IMR-90 (cell line): ENCODE measurements at regions not wholly inside any gene's neighbourhood (a gene's known extent, or its start where the extent isn't known, plus 50 kb on each side); places are given as distances from the start of the nearest gene placed in this dataset.

Source experiments
- ATAC-seq: fragments of 200-7000 bp; cut with Tn5 transposase; 2 replicates; pipeline ENCODE4 v1.9.1; 2020; ENCODE audit warnings: low read depth, mild to moderate bottlenecking, moderate library complexity
- BruUV-seq: library from RNA; stranded (reverse); fragments of 400-500 nt; replicated peaks from 2 replicates; lab custom pipeline; 2021; lab: Mats Ljungman, UMichigan
- CTCF ChIA-PET: fragments of 300-600 bp; formaldehyde crosslinking; extraction: SDS; loops from one replicate; lab custom pipeline; 2021; ENCODE audit warnings: antibody characterized with exemption; lab: Yijun Ruan, JAX
- POLR2A ChIA-PET: fragments of 300-600 bp; sonication (Branson Sonifier 250); formaldehyde crosslinking; loops from one replicate; lab custom pipeline; 2022; ENCODE audit warnings: antibody characterized with exemption; ENCODE audit not compliant: unreplicated experiment; lab: Charles Lee
- DNase-seq: peaks from one replicate; pipeline ENCODE4 v3.0.0; 2013
- H2AFZ ChIP-seq: replicated peaks from 2 replicates; pipeline ENCODE3; 2013; ENCODE audit warnings: low read length, mild to moderate bottlenecking; ENCODE audit not compliant: poor library complexity
- H2AK5ac ChIP-seq: 2 replicates; pipeline ENCODE4 v1.6.1; 2013; ENCODE audit warnings: low read depth, low read length, inconsistent platforms
- H2AK9ac ChIP-seq: replicated peaks from 2 replicates; pipeline ENCODE3; 2013; ENCODE audit warnings: mild to moderate bottlenecking, low read depth, low read length, moderate library complexity; ENCODE audit not compliant: poor library complexity
- H2BK120ac ChIP-seq: 2 replicates; pipeline ENCODE4 v1.6.1; 2013; ENCODE audit warnings: low read depth, low read length, inconsistent platforms
- H2BK15ac ChIP-seq: 3 replicates; pipeline ENCODE4 v1.6.1; 2013; ENCODE audit warnings: low read depth, low read length, inconsistent platforms
- H2BK20ac ChIP-seq: 2 replicates; pipeline ENCODE4 v1.6.1; 2013; ENCODE audit warnings: low read depth, mild to moderate bottlenecking, inconsistent platforms, low read length, moderate library complexity
- H2BK5ac ChIP-seq: 2 replicates; pipeline ENCODE4 v1.6.1; 2013; ENCODE audit warnings: mild to moderate bottlenecking, low read depth, low read length, inconsistent platforms; ENCODE audit not compliant: poor library complexity, severe bottlenecking
- H3K14ac ChIP-seq: replicated peaks from 2 replicates; pipeline ENCODE4 v1.6.1; 2013; ENCODE audit warnings: low read depth, low read length, inconsistent platforms
- H3K18ac ChIP-seq: 2 replicates; pipeline ENCODE4 v1.6.1; 2013; ENCODE audit warnings: low read depth, low read length, control low read depth
- H3K23ac ChIP-seq: 2 replicates; pipeline ENCODE4 v1.6.1; 2013; ENCODE audit warnings: low read depth, low read length, inconsistent platforms
- H3K27ac ChIP-seq: 2 replicates; pipeline ENCODE4 v1.5.1; 2013; ENCODE audit warnings: mild to moderate bottlenecking, control low read depth, low read length; ENCODE audit not compliant: insufficient read depth
- H3K27me3 ChIP-seq: 2 replicates; pipeline ENCODE4 v1.6.1; 2013; ENCODE audit warnings: low read length; ENCODE audit not compliant: control insufficient read depth, insufficient read depth
- H3K36me3 ChIP-seq: 2 replicates; pipeline ENCODE4 v1.6.1; 2013; ENCODE audit warnings: low read length, mixed read lengths; ENCODE audit not compliant: control insufficient read depth, insufficient read depth
- H3K4ac ChIP-seq: 2 replicates; pipeline ENCODE4 v1.6.1; 2013; ENCODE audit warnings: low read depth, low read length, inconsistent platforms
- H3K4me1 ChIP-seq: 2 replicates; pipeline ENCODE4 v1.6.1; 2013; ENCODE audit warnings: low read length, mixed read lengths; ENCODE audit not compliant: control insufficient read depth, insufficient read depth
- H3K4me2 ChIP-seq: 2 replicates; pipeline ENCODE4 v1.6.1; 2013; ENCODE audit warnings: low read depth, mild to moderate bottlenecking, control low read depth, low read length, moderate library complexity
- H3K4me3 ChIP-seq: 2 replicates; pipeline ENCODE4 v1.5.1; 2013; ENCODE audit warnings: low read depth, mild to moderate bottlenecking, control low read depth, low read length, moderate library complexity; ENCODE audit not compliant: insufficient read depth
- H3K56ac ChIP-seq: 2 replicates; pipeline ENCODE4 v1.6.1; 2013; ENCODE audit warnings: low read length, inconsistent platforms; ENCODE audit not compliant: insufficient read depth; ENCODE audit errors: extremely low read depth
- H3K79me1 ChIP-seq, 2 experiments: 2 replicates each; pipeline ENCODE4 v1.6.1; 2013; ENCODE audit warnings: low read length in 2 of 2, inconsistent platforms in 1 of 2, low read depth in 1 of 2
- H3K9ac ChIP-seq: 2 replicates; pipeline ENCODE4 v1.6.1; 2013; ENCODE audit warnings: low read depth, low read length, control low read depth
- H3K9me1 ChIP-seq: 2 replicates; pipeline ENCODE4 v1.6.1; 2013; ENCODE audit warnings: low read length, inconsistent platforms; ENCODE audit not compliant: insufficient read depth
- H3K9me3 ChIP-seq: 2 replicates; pipeline ENCODE4 v1.6.1; 2013; ENCODE audit warnings: low read length; ENCODE audit not compliant: control insufficient read depth, insufficient read depth
- H4K20me1 ChIP-seq: 2 replicates; pipeline ENCODE4 v1.6.1; 2013; ENCODE audit warnings: low read length, inconsistent platforms; ENCODE audit not compliant: insufficient read depth
- H4K5ac ChIP-seq: 2 replicates; pipeline ENCODE4 v1.6.1; 2013; ENCODE audit warnings: mild to moderate bottlenecking, low read depth, low read length, control low read depth
- H4K8ac ChIP-seq, 2 experiments: 2 replicates each; pipeline ENCODE4 v1.6.1; 2013; ENCODE audit warnings: low read depth in 2 of 2, low read length in 2 of 2, control low read depth in 1 of 2, inconsistent platforms in 1 of 2
- H4K91ac ChIP-seq: 2 replicates; pipeline ENCODE4 v1.6.1; 2013; ENCODE audit warnings: low read depth, low read length, inconsistent platforms; ENCODE audit not compliant: insufficient read depth
- BHLHE40 ChIP-seq: fragments of 150-350 bp; IDR thresholded peaks from 2 replicates; pipeline ENCODE4 v1.6.1; 2016; ENCODE audit warnings: mild to moderate bottlenecking, low read depth, low read length
- CEBPB ChIP-seq: IDR thresholded peaks from 2 replicates; pipeline ENCODE4 v1.6.1; 2012; ENCODE audit warnings: low read depth, low read length, improper control_type of control experiment
- CHD1 ChIP-seq: IDR thresholded peaks from 2 replicates; pipeline ENCODE4 v1.6.1; 2012; ENCODE audit warnings: low read depth, low read length, improper control_type of control experiment
- MAFK ChIP-seq: IDR thresholded peaks from 2 replicates; pipeline ENCODE4 v1.6.1; 2012; ENCODE audit warnings: low read depth, low read length, improper control_type of control experiment
- MAZ ChIP-seq: IDR thresholded peaks from 2 replicates; pipeline ENCODE4 v1.6.1; 2012; ENCODE audit warnings: low read depth, mild to moderate bottlenecking, low read length, improper control_type of control experiment, moderate library complexity, borderline replicate concordance
- MXI1 ChIP-seq: IDR thresholded peaks from 2 replicates; pipeline ENCODE4 v1.6.1; 2012; ENCODE audit warnings: low read depth, mild to moderate bottlenecking, low read length, moderate library complexity, borderline replicate concordance
- NFE2L2 ChIP-seq: fragments of 150-350 bp; IDR thresholded peaks from 2 replicates; pipeline ENCODE4 v1.6.1; 2016; ENCODE audit warnings: low read depth, mild to moderate bottlenecking, low read length
- POLR2A ChIP-seq: IDR thresholded peaks from 2 replicates; pipeline ENCODE4 v1.6.1; 2012; ENCODE audit warnings: mild to moderate bottlenecking, low read depth, low read length
- RAD21 ChIP-seq: IDR thresholded peaks from 2 replicates; pipeline ENCODE4 v1.6.1; 2012; ENCODE audit warnings: low read length, improper control_type of control experiment
- RCOR1 ChIP-seq: IDR thresholded peaks from 2 replicates; pipeline ENCODE4 v1.6.1; 2012; ENCODE audit warnings: mild to moderate bottlenecking, low read length, improper control_type of control experiment; ENCODE audit not compliant: insufficient replicate concordance
- RFX5 ChIP-seq: IDR thresholded peaks from 2 replicates; pipeline ENCODE4 v1.8.0; 2012; ENCODE audit warnings: low read depth, mild to moderate bottlenecking, low read length, moderate library complexity
- WGBS, 2 experiments: methylation state at CpG; one replicate each; pipeline versions ENCODE4 v1.1.5 to v1.1.7; 2013; ENCODE audit warnings: missing lambda C conversion rate in 2 of 2; ENCODE audit not compliant: insufficient read length in 1 of 2; ENCODE audit errors: extremely low coverage in 2 of 2; 5-methylcytosine and 5-hydroxymethylcytosine counted together
- dilution Hi-C: fragments of 300-500 bp; cut with HindIII; formaldehyde crosslinking; loops from one replicate; pipeline ENCODE4 v1.14.3; 2018; ENCODE audit warnings: low sequenced_read_pairs; ENCODE audit not compliant: unreplicated experiment
- in situ Hi-C: fragments of 300-500 bp; cut with MboI; formaldehyde crosslinking; loops from 3 replicates; pipeline ENCODE4 v1.14.3; 2019; ENCODE audit warnings: low sequenced_read_pairs, inconsistent platforms, mixed read lengths
- intact Hi-C: fragments of 100-400 bp; cut with micrococcal nuclease; formaldehyde crosslinking; loops from 2 replicates; pipeline ENCODE4 v1.10.0; 2022
- TF ChIP-seq, protein P1 (sequence below): conservative IDR thresholded peaks from 2 replicates; pipeline ENCODE4 v1.5.1; 2012; ENCODE audit warnings: mild to moderate bottlenecking, low read depth, low read length, improper control_type of control experiment
- TF ChIP-seq, protein P2 (sequence below): fragments of 150-350 bp; IDR thresholded peaks from 2 replicates; pipeline ENCODE4 v1.6.1; 2017; ENCODE audit warnings: mild to moderate bottlenecking, antibody characterized with exemption, low read length, low read depth
- TF ChIP-seq, protein P3 (sequence below): fragments of 150-350 bp; IDR thresholded peaks from 2 replicates; pipeline ENCODE4 v1.6.1; 2016; ENCODE audit warnings: low read depth, mild to moderate bottlenecking, low read length, moderate library complexity, borderline replicate concordance

- WGBS, 2 experiments = 82% methylated on average over 3 of the region's 5 CpGs; no CpG with 5 or more reads in 1 of the 2 experiments
- peaks cover 10% of the 10 kb centered on the region for H3K27me3 ChIP-seq
- dilution Hi-C loops = no loop called here
- ChIA-PET CTCF (interaction anchor here (0.7 kb wide), 1 partner anchor 121 kb away, joined by 3 read pairs; no protein-coding TSS in a partner anchor), POLR2A (no interaction called here)
- H3K23ac ChIP-seq = no peak overlapping the region
- H3K9ac ChIP-seq = no peak overlapping the region
- no peaks in the 10 kb centered on the region for H4K20me1 ChIP-seq
- in situ Hi-C loops = no loop called here
- no peak overlapping the region for H3K4me2 ChIP-seq
- TF ChIP-seq, protein P1, sequence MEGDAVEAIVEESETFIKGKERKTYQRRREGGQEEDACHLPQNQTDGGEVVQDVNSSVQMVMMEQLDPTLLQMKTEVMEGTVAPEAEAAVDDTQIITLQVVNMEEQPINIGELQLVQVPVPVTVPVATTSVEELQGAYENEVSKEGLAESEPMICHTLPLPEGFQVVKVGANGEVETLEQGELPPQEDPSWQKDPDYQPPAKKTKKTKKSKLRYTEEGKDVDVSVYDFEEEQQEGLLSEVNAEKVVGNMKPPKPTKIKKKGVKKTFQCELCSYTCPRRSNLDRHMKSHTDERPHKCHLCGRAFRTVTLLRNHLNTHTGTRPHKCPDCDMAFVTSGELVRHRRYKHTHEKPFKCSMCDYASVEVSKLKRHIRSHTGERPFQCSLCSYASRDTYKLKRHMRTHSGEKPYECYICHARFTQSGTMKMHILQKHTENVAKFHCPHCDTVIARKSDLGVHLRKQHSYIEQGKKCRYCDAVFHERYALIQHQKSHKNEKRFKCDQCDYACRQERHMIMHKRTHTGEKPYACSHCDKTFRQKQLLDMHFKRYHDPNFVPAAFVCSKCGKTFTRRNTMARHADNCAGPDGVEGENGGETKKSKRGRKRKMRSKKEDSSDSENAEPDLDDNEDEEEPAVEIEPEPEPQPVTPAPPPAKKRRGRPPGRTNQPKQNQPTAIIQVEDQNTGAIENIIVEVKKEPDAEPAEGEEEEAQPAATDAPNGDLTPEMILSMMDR = no peak
- no peak for TF ChIP-seq POLR2A
- TF ChIP-seq NFE2L2 = no peak
- no peak for TF ChIP-seq MXI1
- no peak for TF ChIP-seq MAFK
- no peak for TF ChIP-seq CEBPB
- TF ChIP-seq MAZ = no peak
- no peak for TF ChIP-seq RFX5
- TF ChIP-seq, protein P2, sequence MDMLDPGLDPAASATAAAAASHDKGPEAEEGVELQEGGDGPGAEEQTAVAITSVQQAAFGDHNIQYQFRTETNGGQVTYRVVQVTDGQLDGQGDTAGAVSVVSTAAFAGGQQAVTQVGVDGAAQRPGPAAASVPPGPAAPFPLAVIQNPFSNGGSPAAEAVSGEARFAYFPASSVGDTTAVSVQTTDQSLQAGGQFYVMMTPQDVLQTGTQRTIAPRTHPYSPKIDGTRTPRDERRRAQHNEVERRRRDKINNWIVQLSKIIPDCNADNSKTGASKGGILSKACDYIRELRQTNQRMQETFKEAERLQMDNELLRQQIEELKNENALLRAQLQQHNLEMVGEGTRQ = no peak
- TF ChIP-seq, protein P3, sequence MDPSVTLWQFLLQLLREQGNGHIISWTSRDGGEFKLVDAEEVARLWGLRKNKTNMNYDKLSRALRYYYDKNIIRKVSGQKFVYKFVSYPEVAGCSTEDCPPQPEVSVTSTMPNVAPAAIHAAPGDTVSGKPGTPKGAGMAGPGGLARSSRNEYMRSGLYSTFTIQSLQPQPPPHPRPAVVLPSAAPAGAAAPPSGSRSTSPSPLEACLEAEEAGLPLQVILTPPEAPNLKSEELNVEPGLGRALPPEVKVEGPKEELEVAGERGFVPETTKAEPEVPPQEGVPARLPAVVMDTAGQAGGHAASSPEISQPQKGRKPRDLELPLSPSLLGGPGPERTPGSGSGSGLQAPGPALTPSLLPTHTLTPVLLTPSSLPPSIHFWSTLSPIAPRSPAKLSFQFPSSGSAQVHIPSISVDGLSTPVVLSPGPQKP = no peak
- TF ChIP-seq RAD21 = no peak
- TF ChIP-seq CHD1 = no peak
- no peak for TF ChIP-seq RCOR1
- no peak for TF ChIP-seq BHLHE40
- no peak overlapping the region for H2AK9ac ChIP-seq
- no peak overlapping the region for H4K5ac ChIP-seq
- no peak overlapping the region for H2BK5ac ChIP-seq
- no peaks in the 10 kb centered on the region for H3K79me1 ChIP-seq
- ATAC-seq (no peak), DNase-seq (no peak)
- H3K9me1 ChIP-seq = peaks cover 3% of the 10 kb centered on the region; the same call in 1 of the 2 replicates
- no peaks in the 10 kb centered on the region for H3K4me1 ChIP-seq
- H4K91ac ChIP-seq = no peak overlapping the region
- no peak overlapping the region for H4K8ac ChIP-seq
- H3K36me3 ChIP-seq = no peaks in the 10 kb centered on the region
- H3K9me3 ChIP-seq = no peaks in the 10 kb centered on the region
- no peak overlapping the region for H2BK120ac ChIP-seq
- no peak overlapping the region for H3K4ac ChIP-seq
- H2AFZ ChIP-seq = no peak overlapping the region
- H3K27ac ChIP-seq = no peak overlapping the region
- no peak overlapping the region for H2BK15ac ChIP-seq
- H3K18ac ChIP-seq = no peak overlapping the region
- no peak overlapping the region for H3K56ac ChIP-seq
- no peak overlapping the region for H2AK5ac ChIP-seq
- no peak overlapping the region for H3K4me3 ChIP-seq
- H2BK20ac ChIP-seq = no peak overlapping the region
- intact Hi-C loops = no loop called here
- BruUV-seq = no TSS peak
- no peak overlapping the region for H3K14ac ChIP-seq
These were observed 135.9 kb downstream of the C12orf75 start for GRCh38 chr12:105466231-105466900.
